Gastroesophageal sphincter (tissue), 3 donors: ENCODE measurements at regions not wholly inside any gene's neighbourhood (a gene's known extent, or its start where the extent isn't known, plus 50 kb on each side); places are given as distances from the start of the nearest gene placed in this dataset.
"Not testable (repeated sequence)": the region's sequence is repeated elsewhere in the genome, so short reads cannot be mapped to it uniquely, and the experiment has no call there.

ENCODE experiments used
- CTCF ChIP-seq, 4 experiments: fragments of 200-600 bp in 2 of 4; fragments of 450-650 bp in 2 of 4; sonication (generic) in 1 of 4; IDR thresholded peaks; one replicate each; pipeline ENCODE4 v1.5.1; 2017 to 2019; ENCODE audit warnings: antibody characterized with exemption in 4 of 4, mild to moderate bottlenecking in 2 of 4, moderate library complexity in 2 of 4
- EP300 ChIP-seq: sonication (generic); formaldehyde crosslinking; IDR thresholded peaks from one replicate; pipeline ENCODE4 v1.6.1; 2017; ENCODE audit warnings: antibody characterized with exemption, mild to moderate bottlenecking
- POLR2AphosphoS5 ChIP-seq: sonication (generic); formaldehyde crosslinking; IDR thresholded peaks from one replicate; pipeline ENCODE4 v1.6.1; 2017; ENCODE audit warnings: antibody characterized with exemption

- TF ChIP-seq POLR2AphosphoS5; CTCF (IDR thresholded peaks at IDR 0.05); EP300: not testable (repeated sequence)
These were observed 60.6 kb upstream of the PMEPA1 start for GRCh38 chr20:57770401-57770800.
